Breast epithelium (tissue), 3 donors: ENCODE measurements at regions not wholly inside any gene's neighbourhood (a gene's known extent, or its start where the extent isn't known, plus 50 kb on each side); places are given as distances from the start of the nearest gene placed in this dataset.

ENCODE experiments used
- POLR2A ChIP-seq: fragments of 450-650 bp; IDR thresholded peaks from one replicate; pipeline ENCODE4 v1.6.1; 2016; ENCODE audit warnings: antibody characterized with exemption, mild to moderate bottlenecking, moderate library complexity
- TF ChIP-seq, protein P1 (sequence below), 3 donors: fragments of 450-650 bp; IDR thresholded peaks; one replicate each; pipeline ENCODE4 v1.5.1; 2016 to 2017; ENCODE audit warnings: antibody characterized with exemption in 3 of 3, mild to moderate bottlenecking in 3 of 3, moderate library complexity in 3 of 3

- TF ChIP-seq, protein P1, sequence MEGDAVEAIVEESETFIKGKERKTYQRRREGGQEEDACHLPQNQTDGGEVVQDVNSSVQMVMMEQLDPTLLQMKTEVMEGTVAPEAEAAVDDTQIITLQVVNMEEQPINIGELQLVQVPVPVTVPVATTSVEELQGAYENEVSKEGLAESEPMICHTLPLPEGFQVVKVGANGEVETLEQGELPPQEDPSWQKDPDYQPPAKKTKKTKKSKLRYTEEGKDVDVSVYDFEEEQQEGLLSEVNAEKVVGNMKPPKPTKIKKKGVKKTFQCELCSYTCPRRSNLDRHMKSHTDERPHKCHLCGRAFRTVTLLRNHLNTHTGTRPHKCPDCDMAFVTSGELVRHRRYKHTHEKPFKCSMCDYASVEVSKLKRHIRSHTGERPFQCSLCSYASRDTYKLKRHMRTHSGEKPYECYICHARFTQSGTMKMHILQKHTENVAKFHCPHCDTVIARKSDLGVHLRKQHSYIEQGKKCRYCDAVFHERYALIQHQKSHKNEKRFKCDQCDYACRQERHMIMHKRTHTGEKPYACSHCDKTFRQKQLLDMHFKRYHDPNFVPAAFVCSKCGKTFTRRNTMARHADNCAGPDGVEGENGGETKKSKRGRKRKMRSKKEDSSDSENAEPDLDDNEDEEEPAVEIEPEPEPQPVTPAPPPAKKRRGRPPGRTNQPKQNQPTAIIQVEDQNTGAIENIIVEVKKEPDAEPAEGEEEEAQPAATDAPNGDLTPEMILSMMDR (IDR thresholded peaks at IDR 0.05) = no peak
- no peak for TF ChIP-seq POLR2A
Observed at GRCh38 chr12:19882346-19882745, 443.1 kb downstream of the AEBP2 start.
